GM18858 (cell line): ENCODE measurements at regions not wholly inside any gene's neighbourhood (a gene's known extent, or its start where the extent isn't known, plus 50 kb on each side); places are given as distances from the start of the nearest gene placed in this dataset.

Experiments used
- ATAC-seq: cut with Tn5 transposase; IDR thresholded peaks from one replicate; pipeline ENCODE4 v1.9.1; 2021; ENCODE audit not compliant: unreplicated experiment

- ATAC-seq, result no peak
These were observed 121.6 kb upstream of the ADAMTS16 start for GRCh38 chr5:5018578-5018970.

- ATAC-seq, result no peak
These were observed 118.7 kb upstream of the ADAMTS16 start for GRCh38 chr5:5021436-5021835.

- ATAC-seq, result no peak
These were observed 114.9 kb upstream of the ADAMTS16 start for GRCh38 chr5:5025098-5025773.

- ATAC-seq, result no peak
These were observed 114.2 kb upstream of the ADAMTS16 start for GRCh38 chr5:5025774-5026408.

GRCh38 chr5:5026409-5026785, 113.7 kb upstream of the ADAMTS16 start:
- ATAC-seq, result no peak

GRCh38 chr5:5031665-5032064, 108.5 kb upstream of the ADAMTS16 start:
- no peak for ATAC-seq

GRCh38 chr5:5037674-5038073, 102.5 kb upstream of the ADAMTS16 start:
- ATAC-seq, result no peak

- peak; percentile 43 for ATAC-seq
These were observed 100.2 kb upstream of the ADAMTS16 start for GRCh38 chr5:5039918-5040317.

GRCh38 chr5:5040712-5041111, 99.4 kb upstream of the ADAMTS16 start:
- ATAC-seq, result no peak

- ATAC-seq, result no peak
These were observed 97.3 kb upstream of the ADAMTS16 start for GRCh38 chr5:5042806-5043205.

- no peak for ATAC-seq
These were observed 96.8 kb upstream of the ADAMTS16 start for GRCh38 chr5:5043346-5043745.

- no peak for ATAC-seq
These were observed 95.8 kb upstream of the ADAMTS16 start for GRCh38 chr5:5044247-5044840.

GRCh38 chr5:5046680-5047502, 93.2 kb upstream of the ADAMTS16 start:
- ATAC-seq, result peak; percentile 94

GRCh38 chr5:5050801-5051200, 89.3 kb upstream of the ADAMTS16 start:
- no peak for ATAC-seq

- no peak for ATAC-seq
These were observed 84.4 kb upstream of the ADAMTS16 start for GRCh38 chr5:5055712-5056111.

- no peak for ATAC-seq
These were observed 78.3 kb upstream of the ADAMTS16 start for GRCh38 chr5:5061836-5062235.

- ATAC-seq, result no peak
These were observed 77.4 kb upstream of the ADAMTS16 start for GRCh38 chr5:5062525-5063302.

GRCh38 chr5:5063533-5063953, 76.6 kb upstream of the ADAMTS16 start:
- peak; percentile 34 for ATAC-seq

- no peak for ATAC-seq
These were observed 74.7 kb upstream of the ADAMTS16 start for GRCh38 chr5:5065472-5065871.

- peak; percentile 43 for ATAC-seq
These were observed 73.6 kb upstream of the ADAMTS16 start for GRCh38 chr5:5066276-5067186.
